Stimulated activated CD4-positive, alpha-beta T cell treated with anti-CD3 and anti-CD28 coated beads, Interleukin-15, amount 100 ng/mL, for 1 hour (primary cell): ENCODE measurements at regions not wholly inside any gene's neighbourhood (a gene's known extent, or its start where the extent isn't known, plus 50 kb on each side); places are given as distances from the start of the nearest gene placed in this dataset.
"Not testable (repeated sequence)": the region's sequence is repeated elsewhere in the genome, so short reads cannot be mapped to it uniquely, and the experiment has no call there.

Experiments
- DNase-seq, 2 donors: peaks; one replicate each; pipeline ENCODE4 v3.0.0-alpha.2; 2020; ENCODE audit warnings: low read depth in 1 of 2, low spot score in 1 of 2

- no peak for DNase-seq
Measured at GRCh38 chr2:160583813-160584537, 90.4 kb upstream of the RBMS1 start.

- no peak for DNase-seq
Measured at GRCh38 chr2:160584972-160585494, 91.4 kb upstream of the RBMS1 start.

GRCh38 chr2:160590664-160591063 is 97.1 kb upstream of the RBMS1 start:
- no peak for DNase-seq

GRCh38 chr2:160592401-160592800 is 98.8 kb upstream of the RBMS1 start:
- DNase-seq = no peak

DNA sequence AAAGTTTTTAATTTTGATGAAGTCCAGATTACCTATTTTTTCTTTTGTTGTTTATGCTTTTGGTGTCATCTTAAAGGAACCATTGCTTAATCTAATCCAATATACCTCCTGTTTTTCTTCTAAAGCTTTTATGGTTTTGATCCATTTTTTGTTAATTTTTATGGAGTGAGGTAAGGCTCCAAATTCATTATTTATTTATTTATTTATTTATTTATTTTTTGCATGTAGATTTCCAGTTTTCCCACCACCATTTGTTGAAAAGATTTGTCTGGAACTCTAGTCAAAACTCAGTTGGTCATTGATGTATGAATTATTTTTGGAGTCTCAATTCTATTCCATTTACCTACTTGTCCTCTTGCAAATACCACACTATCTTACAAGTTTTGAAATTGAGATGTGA is 99.4 kb upstream of the RBMS1 start:
- DNase-seq = no peak

GRCh38 chr2:160596441-160596840 is 102.8 kb upstream of the RBMS1 start:
- DNase-seq = no peak

DNA sequence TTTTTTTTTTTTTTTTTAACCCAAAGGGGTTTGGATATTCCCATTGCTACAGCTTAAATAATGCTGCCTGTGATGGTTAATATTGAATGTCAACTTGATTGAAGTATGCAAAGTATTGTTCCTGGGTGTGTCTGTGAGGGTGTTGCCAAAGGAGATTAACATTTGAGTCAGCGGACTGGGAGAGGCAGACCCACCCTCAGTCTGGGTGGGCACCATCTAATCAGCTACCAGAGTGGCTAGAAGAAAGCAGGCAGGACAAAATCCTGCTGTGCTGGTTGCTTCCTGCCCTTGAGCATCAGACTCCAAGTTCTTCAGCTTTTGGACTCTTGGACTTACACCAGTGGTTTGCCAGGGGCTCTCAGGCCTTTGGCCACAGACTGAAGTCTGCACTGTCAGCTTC is 106.8 kb upstream of the RBMS1 start:
- DNase-seq = not testable (repeated sequence)

DNA sequence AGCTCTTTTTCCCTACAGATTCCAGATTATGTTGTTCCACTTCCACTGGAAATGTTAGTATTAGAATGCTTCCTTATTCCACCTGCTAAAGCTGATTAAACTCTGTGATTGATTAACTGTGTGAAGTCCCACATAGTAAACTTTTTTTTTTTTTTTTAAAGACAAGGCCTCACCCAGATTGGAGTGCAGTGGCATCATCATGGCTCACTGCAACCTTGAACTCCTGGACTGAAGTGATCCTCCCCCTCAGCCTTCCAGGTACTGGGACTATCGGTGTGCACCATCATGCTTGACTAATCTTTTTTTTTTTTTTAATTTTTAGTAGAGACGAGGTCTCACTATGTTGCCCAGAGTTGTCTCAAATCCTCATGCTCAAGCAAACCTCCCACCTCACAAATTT is 108.5 kb upstream of the RBMS1 start:
- no peak for DNase-seq

GRCh38 chr2:160603771-160604510 is 110.3 kb upstream of the RBMS1 start:
- no peak for DNase-seq

DNA sequence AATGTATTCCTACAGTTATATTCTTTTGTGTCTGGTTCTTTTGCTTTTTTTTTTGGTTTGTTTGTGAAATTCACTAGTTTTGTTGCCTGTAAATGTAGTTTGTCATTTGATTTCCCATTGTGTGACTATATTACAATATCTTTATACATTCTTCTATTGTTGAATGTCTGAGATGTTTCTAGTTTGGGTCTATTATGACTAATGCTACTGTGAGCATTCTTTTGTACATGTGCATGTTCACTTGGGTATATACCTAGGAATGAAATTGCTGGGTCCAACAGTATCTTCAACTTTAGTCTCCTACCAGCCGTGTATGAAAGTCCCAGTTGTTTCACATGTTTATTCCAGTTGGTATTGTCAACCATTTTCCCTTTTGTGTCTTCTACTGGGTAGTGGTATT is 112.7 kb upstream of the RBMS1 start:
- DNase-seq = no peak

- DNase-seq = no peak
Measured at GRCh38 chr2:160608599-160608998, 115.0 kb upstream of the RBMS1 start.

- no peak for DNase-seq
Measured at GRCh38 chr2:160609346-160609745, 115.7 kb upstream of the RBMS1 start.

DNA sequence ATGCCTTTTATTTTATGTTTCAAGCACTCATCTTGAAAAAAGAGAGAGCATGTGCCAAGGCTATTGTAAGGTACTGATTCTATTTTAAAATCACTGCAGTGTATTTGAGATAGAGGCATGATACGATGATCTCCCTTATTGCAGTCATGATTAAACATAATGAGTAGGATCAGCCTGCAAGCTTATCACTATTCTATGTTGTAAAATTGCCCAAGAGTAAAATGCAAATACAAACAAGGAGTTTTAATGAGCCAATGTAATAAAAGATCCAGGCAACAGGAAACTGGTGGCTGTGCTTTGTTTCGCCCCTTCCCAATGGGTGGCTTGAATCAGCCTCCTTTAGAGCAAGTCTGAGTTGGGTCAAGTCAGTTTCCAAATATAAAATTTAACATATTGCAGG is 116.4 kb upstream of the RBMS1 start:
- no peak for DNase-seq

GRCh38 chr2:160612266-160612856 is 118.8 kb upstream of the RBMS1 start:
- DNase-seq = no peak

DNA sequence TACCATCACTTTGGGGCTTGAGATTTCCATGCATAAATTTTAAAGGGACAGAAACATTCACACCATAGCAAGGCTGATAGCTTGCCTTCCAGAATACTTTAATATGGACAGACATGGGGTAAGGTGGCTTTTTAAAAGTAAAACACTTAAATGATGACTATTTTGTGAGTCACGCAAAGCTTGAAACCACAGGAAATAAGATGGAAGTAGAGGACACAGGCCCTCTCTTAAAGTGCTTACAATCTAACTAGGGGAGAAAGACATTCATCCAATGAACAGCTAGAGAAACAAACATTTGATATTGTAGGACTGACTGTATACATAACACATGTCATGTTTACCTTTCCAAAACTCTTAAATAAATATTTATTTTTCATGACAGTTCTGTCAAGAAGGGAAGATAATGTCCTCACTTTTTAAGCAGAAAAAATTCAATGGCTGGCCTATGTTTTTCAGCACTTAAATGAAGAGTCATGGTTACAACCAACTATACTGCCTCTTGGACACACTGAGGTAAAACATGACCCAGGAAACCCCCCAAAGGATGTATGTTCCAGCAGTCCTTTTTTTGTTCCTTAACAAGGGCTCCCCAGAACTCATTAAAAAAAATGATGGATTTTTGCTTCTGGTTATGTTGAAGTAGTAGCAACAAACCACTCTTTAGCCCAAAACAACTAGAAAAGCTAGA is 120.0 kb upstream of the RBMS1 start:
- no peak for DNase-seq

DNA sequence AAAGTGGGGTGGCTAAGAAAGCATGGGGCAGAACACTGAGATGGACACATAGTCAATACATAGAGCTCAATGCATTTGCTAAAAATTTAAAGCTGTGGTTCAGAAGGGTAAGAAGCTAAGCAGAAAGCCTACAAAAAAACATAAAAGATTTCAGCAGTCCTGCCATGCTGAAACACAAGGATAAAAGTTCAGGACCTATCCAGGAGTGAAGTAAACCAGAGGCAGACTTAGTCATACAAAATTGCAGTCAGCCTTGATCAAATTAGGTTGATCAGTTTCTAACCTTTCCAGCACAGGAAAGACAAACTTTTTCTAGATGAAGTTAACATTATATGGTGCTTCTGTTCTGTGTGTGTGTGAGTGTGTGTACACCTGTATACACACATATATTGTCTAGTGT is 120.8 kb upstream of the RBMS1 start:
- no peak for DNase-seq

DNA sequence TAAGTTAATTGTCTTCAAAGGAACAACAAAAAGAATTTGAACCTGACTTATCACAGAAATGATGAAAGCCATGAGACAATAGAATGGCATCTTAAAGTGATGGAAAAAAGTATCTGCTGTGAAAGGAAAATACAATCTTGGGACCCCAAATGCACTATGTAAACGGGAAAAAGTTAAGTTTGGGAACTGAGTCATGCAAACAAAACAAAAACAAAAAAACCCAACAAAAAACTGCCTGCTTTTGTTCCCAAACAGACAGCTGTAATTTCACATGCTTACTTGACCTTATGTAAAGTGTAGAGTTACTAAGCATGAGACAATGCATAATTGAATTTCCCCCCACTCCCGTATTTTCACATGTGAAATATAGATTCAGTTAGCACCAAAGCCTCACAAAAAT is 122.1 kb upstream of the RBMS1 start:
- no peak for DNase-seq

- no peak for DNase-seq
Measured at GRCh38 chr2:160616149-160616548, 122.5 kb upstream of the RBMS1 start.

- no peak for DNase-seq
Measured at GRCh38 chr2:160621748-160622147, 128.1 kb upstream of the RBMS1 start.

DNA sequence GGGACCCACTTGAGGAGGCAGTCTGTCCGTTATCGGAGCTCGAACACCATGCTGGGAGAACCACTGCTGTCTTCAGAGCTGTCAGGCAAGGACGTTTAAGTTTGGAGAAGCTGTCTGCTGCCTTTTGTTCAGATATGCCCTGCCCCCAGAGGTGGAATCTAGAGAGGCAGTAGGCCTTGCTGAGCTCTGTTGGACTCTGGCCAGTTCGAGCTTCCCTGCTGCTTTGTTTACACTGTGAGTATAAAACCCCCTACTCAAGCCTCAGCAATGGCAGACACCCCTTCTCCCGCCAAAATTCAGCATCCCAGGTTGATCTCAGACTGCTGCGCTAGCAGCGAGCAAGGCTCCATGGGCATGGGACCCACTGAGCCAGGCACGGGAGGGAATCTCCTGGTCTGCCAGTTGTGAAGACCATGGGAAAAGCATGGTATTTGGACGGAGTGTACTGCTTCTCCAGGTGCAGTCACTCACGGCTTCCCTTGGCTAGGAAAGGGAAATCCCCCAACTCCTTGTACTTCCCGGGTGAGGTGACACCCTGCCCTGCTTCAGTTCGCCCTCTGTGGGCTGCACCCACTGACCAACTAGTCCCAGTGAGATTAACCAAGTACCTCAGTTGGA is 134.5 kb upstream of the RBMS1 start:
- DNase-seq = not testable (repeated sequence)

- DNase-seq = no peak
Measured at GRCh38 chr2:160628811-160629210, 135.2 kb upstream of the RBMS1 start.
